DOHH2 (cell line): ENCODE measurements at regions not wholly inside any gene's neighbourhood (a gene's known extent, or its start where the extent isn't known, plus 50 kb on each side); places are given as distances from the start of the nearest gene placed in this dataset.

Experiments
- CTCF ChIP-seq: fragments of 200-600 bp; sonication (generic); IDR thresholded peaks from one replicate; pipeline ENCODE4 v1.5.1; 2014; ENCODE audit warnings: antibody characterized with exemption, mild to moderate bottlenecking, low read depth, low read length; ENCODE audit not compliant: poor library complexity, severe bottlenecking
- EZH2phosphoT487 ChIP-seq: fragments of 200-600 bp; sonication (generic); IDR thresholded peaks from 2 replicates; pipeline ENCODE4 v1.6.1; 2017; ENCODE audit warnings: borderline replicate concordance, mild to moderate bottlenecking, antibody characterized with exemption, low read length, moderate library complexity, mixed read lengths

- TF ChIP-seq CTCF (no peak), EZH2phosphoT487 (no peak)
These were observed 180.7 kb upstream of the ZNF618 start for GRCh38 chr9:113695440-113695851.
